ENCODE measurements at regions not wholly inside any gene's neighbourhood (a gene's known extent, or its start where the extent isn't known, plus 50 kb on each side); places are given as distances from the start of the nearest gene placed in this dataset.

DNA sequence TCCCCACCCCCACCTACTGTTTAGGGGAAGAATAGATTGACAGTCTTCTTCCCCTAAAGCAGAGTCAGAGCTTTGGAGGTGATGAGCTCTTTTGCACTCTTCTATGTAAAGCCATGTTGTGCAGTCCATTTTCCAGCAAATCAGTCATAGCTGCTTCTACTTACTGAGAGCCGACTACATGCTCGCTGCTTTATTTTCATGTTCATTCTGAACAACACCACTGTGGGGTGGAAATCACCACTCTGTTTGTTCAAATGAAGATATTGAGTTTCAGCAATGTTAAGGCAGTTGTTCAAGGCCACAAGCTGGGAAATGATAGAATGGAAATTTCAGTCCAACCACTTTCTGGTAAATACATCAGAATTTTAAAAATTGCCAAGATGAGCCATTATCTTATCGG is 88.3 kb downstream of the INSIG2 start:
- peak in 1 of 3 donors; percentile 15 for DNase-seq

DNA sequence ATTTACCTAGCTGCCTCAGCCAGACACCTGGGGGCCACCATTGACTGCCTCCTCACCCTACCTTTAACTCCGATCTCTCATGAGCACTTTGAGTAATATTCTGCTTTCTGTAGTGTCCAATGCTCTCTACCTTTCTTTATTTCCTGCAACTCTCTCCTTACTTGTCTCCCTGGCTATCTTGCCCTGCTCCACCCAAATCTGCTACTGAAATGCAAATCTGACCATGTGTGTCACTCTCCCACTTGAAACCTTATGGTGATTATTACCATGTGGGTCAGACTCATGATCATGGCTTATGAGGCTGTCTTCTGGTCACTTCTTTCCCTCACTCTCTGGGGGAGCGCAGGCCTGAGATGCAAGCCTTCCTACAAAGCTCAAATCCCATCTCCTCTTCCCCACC is 83.3 kb downstream of the INSIG2 start:
- no peak for DNase-seq

DNA sequence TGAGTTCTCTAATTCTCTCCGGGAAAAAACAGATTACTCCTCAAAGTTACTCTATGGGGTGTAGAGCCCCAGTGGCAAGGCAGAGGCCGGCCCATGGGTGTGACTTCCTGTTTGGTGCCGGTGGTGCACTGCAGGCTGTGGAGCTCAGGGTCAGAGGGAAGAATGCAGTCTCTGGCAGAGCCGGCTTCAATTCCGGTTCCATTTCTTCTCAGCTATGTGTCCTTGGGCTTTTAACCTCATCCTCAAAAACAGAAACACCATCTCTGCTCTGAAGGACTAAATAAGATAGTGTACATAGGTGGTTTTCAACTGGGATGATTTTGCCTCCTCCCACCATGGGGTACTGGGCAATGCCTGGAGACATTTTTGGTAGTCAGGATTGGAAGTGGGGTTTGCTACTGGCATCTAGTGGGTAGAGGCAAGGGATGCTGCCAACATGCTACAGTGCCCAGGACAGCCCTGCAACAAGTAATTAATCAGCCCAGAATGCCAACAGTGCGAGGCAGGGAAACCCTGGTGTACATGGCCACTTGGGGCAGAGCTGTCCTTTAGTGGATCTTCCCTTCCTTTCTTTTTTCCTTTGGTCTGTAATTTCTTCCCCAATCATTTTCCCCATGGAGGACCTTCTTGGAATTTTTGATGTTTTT is 81.2 kb downstream of the INSIG2 start:
- DNase-seq = peak; percentile 51 to 63 (median 53)

DNA sequence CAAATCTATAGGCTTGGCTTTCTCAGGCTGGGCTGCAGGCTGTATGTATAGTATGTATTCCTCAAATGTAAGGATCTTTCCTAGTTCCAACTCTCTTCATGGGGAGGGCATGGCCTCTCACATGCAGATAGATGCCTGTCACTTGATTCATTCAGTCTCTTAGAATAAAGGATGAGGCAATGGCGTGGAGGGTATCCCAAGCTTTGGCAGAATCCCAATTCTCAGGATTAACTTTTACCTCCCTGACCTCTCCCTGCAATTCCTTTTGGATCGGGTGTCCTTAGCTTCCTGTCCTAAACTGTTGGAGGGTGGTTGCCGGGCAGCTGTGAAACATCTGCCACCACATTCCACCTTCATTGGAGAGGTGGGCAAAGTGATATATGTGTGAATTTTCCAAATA is 80.3 kb downstream of the INSIG2 start:
- DNase-seq = no peak

DNA sequence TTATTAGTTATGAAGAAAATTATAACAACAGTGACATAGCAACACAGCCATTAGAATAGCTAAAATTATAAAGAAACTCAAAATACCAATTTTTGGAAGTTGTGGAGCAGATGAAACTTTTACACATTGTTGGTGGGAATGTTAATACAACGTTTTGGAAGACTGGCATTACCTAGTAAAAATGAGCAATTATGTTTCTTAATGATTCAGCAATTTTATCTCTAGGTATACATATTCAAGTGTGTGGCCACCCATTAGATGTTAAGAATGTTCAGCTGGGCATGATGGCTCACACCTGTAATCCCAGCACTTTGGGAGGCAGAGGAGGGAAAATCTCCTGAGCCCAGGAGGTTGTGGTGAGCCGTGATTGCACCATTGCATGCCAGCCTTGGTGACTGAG is 78.8 kb downstream of the INSIG2 start:
- DNase-seq = no peak

DNA sequence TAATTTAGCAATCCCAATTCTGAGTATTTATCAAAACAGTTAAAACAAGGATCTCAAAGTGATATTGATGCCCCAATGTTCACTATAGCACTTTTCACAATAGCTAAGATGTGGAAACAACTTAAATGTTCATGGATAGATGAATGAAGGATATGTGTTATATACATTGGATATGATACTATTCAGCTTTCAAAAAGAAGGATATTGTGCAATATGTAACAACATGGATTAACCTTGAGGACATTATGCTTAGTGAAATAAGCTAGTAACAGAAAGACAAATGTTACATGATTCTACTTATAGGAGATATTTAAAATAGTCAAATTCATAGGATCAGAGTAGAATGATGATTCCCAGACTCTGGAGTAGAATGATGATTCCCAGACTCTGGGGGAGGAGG is 78.0 kb downstream of the INSIG2 start:
- no peak for DNase-seq

DNA sequence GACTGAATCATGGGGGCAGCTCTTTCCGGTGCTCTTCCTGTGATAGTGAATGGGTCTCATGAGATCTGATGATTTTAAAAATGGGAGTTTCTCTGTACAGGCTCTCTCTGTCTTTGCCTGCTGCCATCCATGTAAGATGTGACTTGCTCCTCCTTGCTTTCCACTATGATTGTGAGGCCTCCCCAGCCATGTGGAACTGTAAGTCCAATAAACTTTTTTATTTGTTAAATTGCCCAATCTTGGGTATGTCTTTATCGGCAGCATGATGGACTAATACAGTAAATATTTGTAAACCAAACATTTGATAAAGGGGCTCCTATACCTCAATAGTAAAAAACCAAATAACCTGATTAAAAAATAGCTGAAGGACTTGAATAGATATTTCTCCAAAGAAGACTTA is 77.3 kb downstream of the INSIG2 start:
- DNase-seq = no peak

Data from suppressor macrophage treated with lipopolysaccharide for 1 hour (primary cell).